Activated T-cell treated with anti-CD3 and anti-CD28 coated beads, Interleukin-2, amount 50 U/mL, for 1 hour (primary cell): ENCODE measurements at regions not wholly inside any gene's neighbourhood (a gene's known extent, or its start where the extent isn't known, plus 50 kb on each side); places are given as distances from the start of the nearest gene placed in this dataset.
"Not testable (repeated sequence)": the region's sequence is repeated elsewhere in the genome, so short reads cannot be mapped to it uniquely, and the experiment has no call there.

Experiments used
- DNase-seq: peaks from one replicate; pipeline ENCODE4 v3.0.0-alpha.2; 2020

DNA sequence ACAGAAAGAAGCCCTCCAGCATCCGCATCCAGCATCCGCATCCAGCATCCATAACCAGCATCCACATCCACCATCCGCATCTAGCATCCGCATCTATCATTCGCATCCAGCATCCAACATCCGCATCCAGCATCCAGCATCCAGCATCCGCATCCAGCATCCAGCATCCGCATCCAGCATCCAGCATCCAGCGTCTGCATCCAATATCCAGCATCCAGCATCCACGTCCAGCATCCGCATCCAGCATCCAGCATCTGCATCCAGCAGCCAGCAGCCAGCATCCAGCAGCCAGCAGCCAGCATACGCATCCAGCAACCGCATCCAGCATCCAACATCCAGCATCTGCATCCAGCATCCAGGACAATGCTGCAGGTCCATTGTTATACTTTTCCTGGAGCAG, 671.0 kb upstream of the C16orf82 start:
- no peak for DNase-seq

DNA sequence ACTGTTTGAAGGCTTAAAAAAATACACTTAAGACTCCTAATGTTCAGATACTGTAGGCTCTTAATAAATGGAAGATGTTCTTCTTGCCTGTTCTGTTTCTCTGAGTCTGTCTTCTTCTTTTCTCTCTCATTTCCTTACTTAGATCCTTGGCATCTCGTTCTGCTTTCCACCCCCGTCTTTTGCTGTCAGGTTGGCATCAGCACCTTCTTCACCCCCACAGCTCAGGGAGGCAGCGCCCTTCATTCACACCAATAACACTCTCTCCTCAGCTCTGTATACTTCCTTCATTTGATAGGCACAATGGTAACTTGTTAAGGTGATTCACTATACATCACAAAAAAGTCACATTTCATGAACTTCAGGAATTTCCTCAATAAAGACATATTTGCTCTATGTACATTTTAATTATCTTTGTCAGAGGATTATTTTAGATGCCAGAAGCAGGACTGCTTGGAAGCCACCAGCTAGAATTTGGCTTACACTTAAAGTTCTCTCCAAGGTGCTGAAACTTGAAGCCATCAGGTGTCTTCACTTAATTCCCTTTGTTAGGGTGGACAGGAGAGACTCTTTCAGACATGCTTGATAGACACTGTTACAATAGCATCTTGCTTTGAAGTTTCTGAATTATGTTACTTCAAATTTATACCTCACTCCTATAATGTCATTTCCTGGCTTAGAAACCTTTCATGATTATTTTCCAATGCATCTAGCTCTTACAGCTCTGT, 670.1 kb upstream of the C16orf82 start:
- no peak for DNase-seq

- DNase-seq: no peak
These were observed 652.9 kb upstream of the C16orf82 start for GRCh38 chr16:26413780-26414179.

GRCh38 chr16:26419458-26419857, 647.3 kb upstream of the C16orf82 start:
- not testable (repeated sequence) for DNase-seq

- no peak for DNase-seq
These were observed 636.1 kb upstream of the C16orf82 start for GRCh38 chr16:26430618-26431017.

- DNase-seq: no peak
These were observed 632.9 kb upstream of the C16orf82 start for GRCh38 chr16:26433807-26434206.

DNA sequence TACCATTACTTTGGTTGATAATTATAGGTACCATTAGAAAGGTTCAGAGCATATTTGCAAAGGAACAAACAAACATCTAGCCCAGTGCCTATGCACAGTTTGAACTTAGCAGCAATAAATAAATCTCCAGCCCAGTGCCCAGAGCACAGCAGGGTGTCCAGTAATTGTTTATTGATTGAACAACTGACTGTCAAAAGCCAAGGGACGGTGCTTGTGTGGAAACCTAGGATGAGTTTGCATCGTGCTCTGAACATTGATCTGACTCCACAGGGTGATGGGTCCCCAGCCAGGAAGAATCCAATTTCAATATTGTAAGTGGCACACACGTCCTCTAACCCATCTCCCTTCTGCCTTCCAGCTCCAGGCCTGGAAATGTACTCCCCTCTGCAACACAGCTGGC, 625.5 kb upstream of the C16orf82 start:
- DNase-seq: no peak

GRCh38 chr16:26442321-26442720, 624.4 kb upstream of the C16orf82 start:
- DNase-seq: no peak

- no peak for DNase-seq
These were observed 619.2 kb upstream of the C16orf82 start for GRCh38 chr16:26447570-26447969.

DNA sequence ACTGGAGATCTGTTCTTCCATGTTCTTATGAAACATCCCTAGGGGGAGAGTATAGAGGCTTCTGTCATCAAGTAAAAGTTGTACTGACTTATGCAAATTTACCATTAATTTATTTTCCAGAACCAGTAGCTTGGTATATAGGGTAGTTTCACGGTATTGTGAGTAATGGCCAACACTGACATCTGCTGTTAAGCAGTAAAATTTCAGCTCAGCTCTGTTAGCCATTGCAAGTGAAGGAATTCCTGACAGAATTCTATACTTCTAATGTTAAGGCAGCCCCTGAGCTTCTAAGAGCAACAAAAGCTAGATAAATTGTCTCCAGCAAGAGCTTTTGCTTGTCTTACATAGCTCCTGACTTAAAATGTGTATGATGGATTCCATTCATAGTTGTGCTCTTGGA, 613.5 kb upstream of the C16orf82 start:
- no peak for DNase-seq

DNA sequence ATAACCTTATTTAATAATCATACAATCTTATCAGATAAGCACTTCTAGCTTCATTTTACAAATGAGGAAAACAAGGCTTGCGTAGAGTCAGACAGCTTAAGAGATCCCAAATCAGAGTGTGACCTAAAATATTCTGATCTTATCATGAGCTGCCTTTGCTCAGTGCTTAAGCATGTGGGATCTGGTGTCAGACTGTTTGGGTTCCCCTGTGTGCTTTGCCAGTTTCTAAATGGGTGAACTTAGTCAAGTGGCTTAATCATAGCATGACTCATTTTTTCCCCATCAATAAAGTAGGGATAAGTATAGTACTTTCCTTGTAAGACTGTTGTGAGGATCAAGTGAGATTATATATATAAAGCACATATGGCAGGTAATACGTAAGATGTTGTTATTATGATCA, 612.6 kb upstream of the C16orf82 start:
- no peak for DNase-seq

- no peak for DNase-seq
These were observed 610.7 kb upstream of the C16orf82 start for GRCh38 chr16:26456074-26456473.

DNA sequence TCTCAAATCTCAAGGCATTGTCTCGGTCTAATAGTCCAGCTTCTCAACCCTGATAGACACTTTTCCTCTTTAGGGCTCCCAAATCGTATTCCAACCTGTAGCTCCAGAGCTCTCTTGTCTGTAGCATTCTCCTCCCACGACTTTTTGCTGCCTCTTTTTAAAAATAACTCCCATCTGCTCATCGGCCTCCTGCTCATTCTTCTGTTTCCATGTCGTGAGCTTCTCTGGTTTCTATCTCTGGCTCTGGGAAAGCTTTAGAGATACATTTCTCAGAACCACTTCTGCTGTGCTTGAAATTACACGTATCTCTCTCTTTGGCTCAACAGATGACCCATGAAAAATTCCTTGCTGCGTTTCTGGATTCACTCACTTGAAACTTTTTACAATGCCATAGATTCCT, 609.6 kb upstream of the C16orf82 start:
- DNase-seq: no peak

DNA sequence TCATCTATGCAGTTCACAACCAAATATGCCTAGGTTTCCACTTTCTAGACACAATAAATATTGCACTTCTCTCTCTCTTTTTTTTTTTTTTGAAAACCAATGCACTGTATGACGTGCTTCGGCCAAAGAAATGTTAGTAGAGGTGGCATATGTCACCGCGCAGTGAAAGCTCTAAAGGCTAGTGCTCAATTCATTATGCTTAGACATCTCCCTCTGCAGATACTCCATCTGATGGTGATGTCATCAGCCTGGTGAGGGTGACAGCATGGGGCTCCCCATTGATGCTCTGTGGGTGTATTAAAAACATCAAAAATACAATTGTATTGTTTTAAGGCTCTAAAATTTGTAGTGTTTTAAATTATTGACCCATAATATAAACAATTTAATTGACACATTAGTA, 608.8 kb upstream of the C16orf82 start:
- no peak for DNase-seq

- DNase-seq: no peak
These were observed 602.0 kb upstream of the C16orf82 start for GRCh38 chr16:26464576-26465266.

GRCh38 chr16:26474405-26474804, 592.3 kb upstream of the C16orf82 start:
- not testable (repeated sequence) for DNase-seq

DNA sequence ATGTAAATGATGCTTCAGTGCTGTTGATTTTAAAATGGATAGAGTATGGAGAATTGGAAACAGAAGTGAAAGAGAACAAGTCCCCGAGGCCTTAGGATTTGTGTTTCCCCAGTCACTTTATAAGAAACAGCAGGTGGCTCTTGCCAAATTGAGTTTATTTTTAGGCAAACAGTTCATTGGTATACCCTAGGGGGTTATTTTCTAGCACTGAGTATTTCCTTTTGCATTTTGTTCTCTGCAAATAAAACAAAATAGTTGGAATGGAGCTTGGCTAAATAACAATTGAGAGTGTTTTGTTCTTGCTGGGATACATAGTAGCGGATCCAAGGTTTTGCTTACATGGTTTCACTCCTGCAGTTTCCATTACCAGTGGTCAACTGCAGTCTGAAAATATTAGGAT, 591.1 kb upstream of the C16orf82 start:
- DNase-seq: no peak

DNA sequence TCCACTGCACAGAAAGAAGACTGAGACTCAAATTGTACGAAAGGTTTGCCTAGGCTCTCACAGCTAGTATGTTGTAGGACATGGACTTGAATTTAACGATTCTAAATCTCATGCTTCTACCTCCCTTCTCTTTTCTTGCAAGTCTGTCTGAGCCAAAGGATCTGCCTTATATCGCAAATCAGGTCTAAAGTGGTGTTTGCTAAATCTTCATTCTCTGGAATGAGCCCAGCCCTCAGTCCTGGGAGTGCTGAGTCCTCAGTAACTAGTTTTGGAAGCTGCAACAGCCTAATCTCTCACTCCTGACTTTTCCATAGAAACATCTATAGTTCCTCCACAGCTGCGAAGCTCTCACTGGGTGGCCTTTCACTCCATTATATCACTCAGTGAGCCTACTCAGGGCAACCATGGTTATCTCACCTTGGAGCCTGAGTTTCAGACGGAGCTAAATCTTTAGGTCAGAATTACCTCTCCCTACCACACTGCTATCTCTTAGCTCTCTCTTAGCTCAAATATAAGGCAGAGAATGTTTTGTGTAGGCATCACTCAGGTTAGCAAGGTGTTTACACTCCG, 575.5 kb upstream of the C16orf82 start:
- no peak for DNase-seq

DNA sequence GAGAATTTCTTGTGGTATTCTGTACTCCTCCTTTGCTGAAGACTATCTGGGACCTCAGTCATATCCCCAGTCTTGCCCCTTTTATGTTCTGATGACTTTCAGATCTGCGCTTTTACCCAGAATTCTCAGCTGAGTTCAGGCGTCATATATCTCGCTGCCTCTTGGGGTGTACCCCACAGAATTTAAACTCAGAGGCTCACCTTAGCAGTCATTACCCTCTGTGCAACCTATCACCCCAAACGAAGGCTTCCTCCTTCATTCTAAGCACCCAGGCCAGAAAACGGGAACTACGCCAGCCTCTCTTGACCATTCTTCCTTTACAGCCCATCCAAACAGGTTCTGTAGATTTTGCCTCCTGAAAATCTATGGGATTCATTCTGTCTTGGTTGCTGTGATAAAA, 574.8 kb upstream of the C16orf82 start:
- no peak for DNase-seq

DNA sequence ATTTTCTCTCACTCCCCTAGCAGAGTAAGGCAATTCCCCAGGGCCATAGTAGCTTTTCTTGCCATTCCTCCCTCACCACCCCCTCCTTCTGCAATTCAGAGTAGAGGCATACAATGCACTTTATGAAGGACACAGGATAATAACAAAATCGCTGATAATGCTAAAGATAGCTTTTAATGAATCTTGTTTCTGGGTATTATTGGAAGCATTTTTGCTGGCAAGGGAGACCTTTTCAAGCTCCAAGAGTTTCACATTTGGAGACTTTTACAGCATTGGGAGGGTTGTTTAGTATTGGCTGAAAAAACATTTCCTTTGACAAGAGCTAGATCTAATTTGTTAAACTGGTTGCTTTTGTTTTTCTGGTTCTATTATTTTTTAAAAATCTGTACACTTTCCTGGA, 573.0 kb upstream of the C16orf82 start:
- DNase-seq: no peak

GRCh38 chr16:26497896-26498295, 568.8 kb upstream of the C16orf82 start:
- DNase-seq: no peak

GRCh38 chr16:26500326-26500725, 566.4 kb upstream of the C16orf82 start:
- no peak for DNase-seq

DNA sequence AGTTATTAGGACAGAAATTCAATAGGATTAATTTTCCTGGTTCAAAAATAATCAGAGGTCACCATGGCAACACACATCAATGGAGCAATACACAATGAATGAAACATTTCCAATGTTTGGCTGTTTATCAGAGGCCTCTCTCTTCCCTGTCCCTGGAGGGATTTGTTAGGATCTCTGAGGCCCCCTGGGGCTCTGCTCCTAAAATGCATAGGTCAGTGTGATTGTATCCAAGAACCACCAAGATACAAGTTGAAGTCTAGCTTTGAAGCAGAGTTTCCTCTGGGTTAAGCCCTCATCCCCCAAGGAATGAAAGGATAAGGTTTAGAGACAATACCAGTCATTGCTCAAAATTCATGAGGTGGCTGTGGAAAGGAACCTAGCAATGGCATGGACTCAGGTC, 561.2 kb upstream of the C16orf82 start:
- no peak for DNase-seq

GRCh38 chr16:26508946-26509345, 557.8 kb upstream of the C16orf82 start:
- DNase-seq: not testable (repeated sequence)
